Midbrain (tissue), 1 donor: ENCODE measurements at regions not wholly inside any gene's neighbourhood (a gene's known extent, or its start where the extent isn't known, plus 50 kb on each side); places are given as distances from the start of the nearest gene placed in this dataset.
"Not testable (repeated sequence)": the region's sequence is repeated elsewhere in the genome, so short reads cannot be mapped to it uniquely, and the experiment has no call there.

ENCODE experiments used
- DNase-seq: peaks from one replicate; lab custom pipeline; 2025; lab: John Stamatoyannopoulos, UW

- no peak for DNase-seq
These were observed 985.8 kb upstream of the NRXN1 start for GRCh38 chr2:52017646-52018235.

- not testable (repeated sequence) for DNase-seq
These were observed 975.0 kb upstream of the NRXN1 start for GRCh38 chr2:52006821-52007366.

DNA sequence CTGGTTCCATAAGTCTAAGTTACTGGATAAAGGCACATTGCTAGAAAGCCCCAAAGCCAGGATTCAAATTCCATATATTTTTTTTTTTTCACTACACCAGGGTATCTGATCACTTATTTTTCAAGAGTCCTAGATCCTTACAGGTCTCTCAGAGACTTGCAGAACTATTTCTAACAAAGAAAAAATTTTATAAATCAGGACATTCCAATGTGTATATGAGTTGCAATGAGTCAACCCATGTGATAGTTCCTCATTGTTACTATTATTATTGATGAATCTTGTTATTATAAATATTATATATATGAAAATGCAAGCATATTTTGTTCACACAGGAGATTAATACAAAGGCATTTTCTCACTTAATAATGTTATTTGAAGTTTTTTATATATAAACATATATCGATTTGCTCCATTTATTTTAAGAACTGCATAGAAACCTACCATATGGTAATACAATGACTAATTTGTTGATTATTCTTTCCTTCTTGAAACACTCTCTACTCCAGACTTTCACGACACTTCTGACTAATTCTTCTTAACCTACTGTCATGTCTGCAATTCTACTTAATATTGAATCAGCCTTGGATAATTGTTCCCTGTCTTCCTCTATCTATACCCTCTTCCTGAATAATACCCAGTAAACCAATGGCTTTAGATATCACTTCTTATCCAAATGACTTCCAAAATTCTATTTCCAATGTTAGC is 968.4 kb upstream of the NRXN1 start:
- no peak for DNase-seq

- DNase-seq: no peak
These were observed 967.0 kb upstream of the NRXN1 start for GRCh38 chr2:51998890-51999289.

GRCh38 chr2:51997571-51997970 is 965.6 kb upstream of the NRXN1 start:
- DNase-seq: no peak

- no peak for DNase-seq
These were observed 963.4 kb upstream of the NRXN1 start for GRCh38 chr2:51995293-51995692.

DNA sequence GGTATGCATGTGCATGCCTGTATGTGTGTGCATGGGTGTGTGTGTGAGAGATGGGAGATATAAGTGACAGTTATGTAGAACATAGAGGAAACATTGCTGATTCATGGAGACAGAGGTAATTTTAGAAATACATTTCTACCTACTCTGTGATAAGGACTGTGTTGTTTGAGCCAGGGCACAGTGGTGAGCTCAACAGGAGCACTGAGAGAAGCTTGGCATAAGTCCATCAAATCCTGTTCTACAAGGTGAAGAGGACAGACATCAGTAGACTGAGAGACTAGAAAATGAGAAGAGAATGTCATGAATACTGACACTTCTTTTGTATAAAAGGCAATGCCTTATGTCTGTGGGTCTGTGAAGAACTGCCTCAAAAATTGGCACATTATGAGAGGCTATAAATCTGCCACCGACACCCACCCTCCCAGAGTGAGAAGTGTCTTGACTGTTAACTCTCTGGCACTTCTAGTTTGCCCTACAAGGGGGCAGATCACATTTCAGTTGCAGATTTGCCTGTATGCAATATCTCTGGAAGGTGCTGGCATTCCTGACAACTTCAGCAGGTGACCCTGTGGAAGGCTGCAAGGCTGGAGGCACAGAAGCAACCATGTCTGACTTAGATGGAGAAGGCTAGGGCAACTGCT is 962.3 kb upstream of the NRXN1 start:
- no peak for DNase-seq

GRCh38 chr2:51990684-51991083 is 958.8 kb upstream of the NRXN1 start:
- no peak for DNase-seq

DNA sequence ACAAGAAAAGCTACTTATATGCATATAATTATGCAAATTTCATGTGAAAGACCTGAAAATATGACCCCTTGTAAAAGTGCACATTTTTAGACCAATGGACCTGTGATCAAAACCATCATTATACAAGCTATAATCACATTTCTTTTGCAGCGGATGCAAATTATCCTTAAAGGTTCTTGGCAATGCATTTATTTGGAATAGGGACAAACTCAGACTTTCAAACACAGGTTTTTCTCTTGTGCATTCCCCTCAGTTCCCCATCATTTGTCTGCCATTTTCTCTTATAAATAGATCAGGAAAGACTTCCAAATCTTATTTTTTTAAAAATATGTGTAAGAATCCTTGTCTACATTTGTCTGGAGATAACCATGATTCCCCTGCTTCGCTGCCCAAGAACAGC is 954.2 kb upstream of the NRXN1 start:
- no peak for DNase-seq

- no peak for DNase-seq
These were observed 949.9 kb upstream of the NRXN1 start for GRCh38 chr2:51981783-51982182.

- DNase-seq: no peak
These were observed 944.7 kb upstream of the NRXN1 start for GRCh38 chr2:51976623-51977022.

- DNase-seq: no peak
These were observed 939.2 kb upstream of the NRXN1 start for GRCh38 chr2:51971136-51971535.

- DNase-seq: no peak
These were observed 937.4 kb upstream of the NRXN1 start for GRCh38 chr2:51969347-51969746.

DNA sequence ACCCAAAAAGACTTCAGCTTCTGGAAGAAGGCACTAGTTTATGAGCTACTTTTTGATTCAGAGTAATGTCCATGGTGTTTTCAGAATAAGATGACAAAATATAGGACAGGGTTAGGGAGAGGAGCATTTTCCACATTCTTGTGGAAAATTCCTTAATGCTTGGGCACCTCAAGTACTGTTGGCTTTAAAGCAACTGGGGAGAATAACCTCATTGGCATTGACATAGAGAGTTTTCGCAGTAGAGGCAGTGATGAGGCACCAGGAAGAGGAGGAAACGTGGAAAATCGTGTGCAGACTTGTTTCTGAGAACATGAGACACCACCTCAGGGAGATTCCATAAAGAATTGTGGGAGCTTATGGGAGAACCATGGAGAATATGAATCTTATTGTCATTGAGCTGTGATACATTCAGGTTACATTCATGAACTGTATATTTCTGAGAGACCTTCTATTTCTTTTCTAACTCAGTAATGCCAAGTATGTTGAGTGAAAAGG is 929.0 kb upstream of the NRXN1 start:
- DNase-seq: no peak

- no peak for DNase-seq
These were observed 928.3 kb upstream of the NRXN1 start for GRCh38 chr2:51960281-51960680.

DNA sequence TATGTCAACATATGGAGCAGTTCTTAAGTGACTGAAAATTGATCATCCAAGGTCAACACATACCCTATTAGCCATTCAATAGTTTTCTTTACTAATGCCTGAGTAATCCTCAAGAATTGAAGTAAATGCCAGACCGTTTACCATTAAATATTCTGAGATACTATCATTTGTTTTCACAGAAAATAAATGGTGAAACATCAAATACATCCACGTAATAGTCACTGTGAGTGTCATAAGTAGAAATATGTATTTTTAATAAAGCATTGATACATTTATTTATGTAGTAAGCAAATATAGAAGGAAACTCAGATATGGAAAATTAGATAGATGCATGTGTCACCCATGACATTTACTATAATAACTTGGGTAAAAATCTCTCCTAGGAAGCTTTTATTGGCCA is 927.8 kb upstream of the NRXN1 start:
- DNase-seq: no peak

DNA sequence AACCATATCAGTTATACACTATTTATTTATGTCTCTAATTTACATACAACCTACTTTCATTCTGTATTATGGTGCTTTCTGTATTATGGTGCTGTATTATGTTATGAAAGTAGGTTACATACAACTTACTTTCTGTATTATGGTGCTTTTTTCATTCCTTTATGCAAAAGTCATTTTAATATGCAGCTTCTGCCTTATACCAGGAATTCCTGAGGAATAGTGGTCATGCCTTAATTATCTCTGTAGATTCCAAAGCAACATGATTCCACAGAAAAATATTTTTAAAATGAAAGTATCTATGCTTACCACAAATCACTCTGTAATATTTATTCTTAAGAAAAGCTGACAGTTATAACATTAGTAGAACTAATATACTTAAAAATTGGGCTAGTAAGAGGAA is 922.0 kb upstream of the NRXN1 start:
- DNase-seq: no peak

DNA sequence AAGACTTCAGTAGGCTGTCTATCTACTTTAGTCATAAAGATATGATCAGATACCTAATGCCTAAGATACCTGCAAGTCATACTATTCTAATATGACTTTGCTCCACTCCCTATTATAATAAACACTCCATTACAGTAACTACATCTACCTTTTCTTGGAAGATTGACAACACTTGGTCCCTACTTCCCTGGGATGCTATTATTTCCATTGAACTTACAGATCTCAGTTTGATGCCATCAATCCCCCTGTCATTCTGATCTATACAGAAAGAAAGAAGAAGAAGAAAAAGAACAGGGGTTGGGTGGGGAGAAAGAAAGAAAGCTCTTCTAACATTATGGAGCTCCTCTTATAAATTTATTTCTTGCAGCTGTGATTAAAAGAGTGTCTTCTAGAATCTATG is 889.1 kb upstream of the NRXN1 start:
- DNase-seq: no peak

- DNase-seq: no peak
These were observed 888.6 kb upstream of the NRXN1 start for GRCh38 chr2:51920509-51920908.

GRCh38 chr2:51919395-51919794 is 887.5 kb upstream of the NRXN1 start:
- no peak for DNase-seq

DNA sequence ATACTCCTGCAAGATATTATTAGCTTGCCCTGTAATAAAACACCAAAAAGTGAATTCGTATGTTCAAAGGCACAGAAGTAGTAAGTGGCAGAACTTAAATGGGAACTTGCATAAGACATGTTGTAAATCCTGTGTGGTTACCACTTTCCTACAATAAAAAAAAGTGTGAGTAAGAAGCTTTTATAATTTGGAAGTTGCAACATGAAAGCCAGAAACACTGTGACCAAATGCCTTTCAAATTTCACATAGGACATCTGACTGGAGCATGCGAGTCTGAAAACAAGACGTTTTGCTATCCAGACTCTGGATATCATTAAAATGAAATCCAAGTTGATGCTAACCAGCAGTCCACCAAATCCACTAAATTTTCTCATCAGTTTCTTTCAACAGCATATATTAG is 886.2 kb upstream of the NRXN1 start:
- no peak for DNase-seq

GRCh38 chr2:51903728-51904127 is 871.8 kb upstream of the NRXN1 start:
- DNase-seq: no peak

- no peak for DNase-seq
These were observed 867.7 kb upstream of the NRXN1 start for GRCh38 chr2:51899643-51900042.
